Epithelial cell of esophagus (primary cell): ENCODE measurements at regions not wholly inside any gene's neighbourhood (a gene's known extent, or its start where the extent isn't known, plus 50 kb on each side); places are given as distances from the start of the nearest gene placed in this dataset.

ENCODE experiments used
- DNase-seq: peaks from one replicate; pipeline ENCODE4 v3.0.0; 2010; ENCODE audit warnings: low read depth
- H3K4me3 ChIP-seq: 2 replicates; pipeline ENCODE4 v1.5.1; 2011; ENCODE audit warnings: mild to moderate bottlenecking, low read length, control low read depth
- TF ChIP-seq, protein P1 (sequence below): IDR thresholded peaks from 2 replicates; pipeline ENCODE4 v1.5.1; 2011; ENCODE audit warnings: low read depth, mild to moderate bottlenecking, low read length, control low read depth, inconsistent platforms; ENCODE audit not compliant: insufficient read depth; ENCODE audit errors: missing control alignments

DNA sequence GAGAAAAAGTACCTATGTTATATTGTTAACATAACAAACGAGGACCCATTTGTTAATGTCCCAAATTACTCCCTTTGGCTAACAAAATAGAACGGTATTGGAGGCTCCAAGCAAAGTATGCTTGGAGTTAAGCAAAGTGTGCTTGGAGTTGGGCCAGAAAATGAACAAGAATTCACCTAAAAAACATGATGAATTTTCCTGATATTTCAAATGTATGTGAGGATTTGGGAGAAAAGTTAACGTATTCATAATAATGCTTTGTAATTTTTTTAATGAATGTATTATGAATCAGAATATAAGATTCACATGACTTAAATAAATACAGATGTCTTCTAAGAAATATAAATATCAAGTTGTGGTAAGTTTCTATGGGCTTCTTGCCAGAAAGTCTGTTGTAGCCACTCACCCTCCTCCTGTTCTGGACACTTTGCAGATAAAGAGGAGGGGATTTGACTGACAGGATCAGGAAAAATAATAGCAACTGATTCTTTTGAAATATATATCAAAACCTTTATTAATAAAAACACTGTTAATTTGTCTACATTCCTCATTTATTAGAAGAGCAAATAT is 423.7 kb upstream of the MMADHC start:
- no peak overlapping the region for H3K4me3 ChIP-seq
- DNase-seq = no peak
- TF ChIP-seq, protein P1, sequence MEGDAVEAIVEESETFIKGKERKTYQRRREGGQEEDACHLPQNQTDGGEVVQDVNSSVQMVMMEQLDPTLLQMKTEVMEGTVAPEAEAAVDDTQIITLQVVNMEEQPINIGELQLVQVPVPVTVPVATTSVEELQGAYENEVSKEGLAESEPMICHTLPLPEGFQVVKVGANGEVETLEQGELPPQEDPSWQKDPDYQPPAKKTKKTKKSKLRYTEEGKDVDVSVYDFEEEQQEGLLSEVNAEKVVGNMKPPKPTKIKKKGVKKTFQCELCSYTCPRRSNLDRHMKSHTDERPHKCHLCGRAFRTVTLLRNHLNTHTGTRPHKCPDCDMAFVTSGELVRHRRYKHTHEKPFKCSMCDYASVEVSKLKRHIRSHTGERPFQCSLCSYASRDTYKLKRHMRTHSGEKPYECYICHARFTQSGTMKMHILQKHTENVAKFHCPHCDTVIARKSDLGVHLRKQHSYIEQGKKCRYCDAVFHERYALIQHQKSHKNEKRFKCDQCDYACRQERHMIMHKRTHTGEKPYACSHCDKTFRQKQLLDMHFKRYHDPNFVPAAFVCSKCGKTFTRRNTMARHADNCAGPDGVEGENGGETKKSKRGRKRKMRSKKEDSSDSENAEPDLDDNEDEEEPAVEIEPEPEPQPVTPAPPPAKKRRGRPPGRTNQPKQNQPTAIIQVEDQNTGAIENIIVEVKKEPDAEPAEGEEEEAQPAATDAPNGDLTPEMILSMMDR = no peak

DNA sequence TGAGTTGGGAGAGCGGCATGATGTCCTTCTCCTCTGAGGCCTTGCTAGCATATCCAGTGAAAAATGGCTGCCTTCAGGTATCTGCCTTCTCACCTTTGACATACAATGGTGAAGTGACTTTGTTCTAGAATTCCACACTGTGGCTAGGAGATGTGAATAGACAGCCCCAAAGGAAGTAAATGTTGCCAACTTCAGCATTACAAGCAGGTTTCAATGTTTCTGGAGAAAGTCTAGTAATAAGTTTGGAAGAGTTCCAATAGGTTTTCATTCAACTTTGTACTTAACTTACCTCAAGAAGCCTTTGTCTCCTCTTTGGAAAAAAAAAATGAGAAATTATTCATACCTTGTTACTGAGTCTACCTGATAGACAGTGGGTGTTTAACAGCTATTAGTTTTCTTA is 421.3 kb upstream of the MMADHC start:
- TF ChIP-seq, protein P1 = no peak
- no peak overlapping the region for H3K4me3 ChIP-seq
- DNase-seq = peak; percentile 41

GRCh38 chr2:150007815-150008430 is 420.3 kb upstream of the MMADHC start:
- no peak overlapping the region for H3K4me3 ChIP-seq
- TF ChIP-seq, protein P1 = no peak
- peak; percentile 53 for DNase-seq

GRCh38 chr2:150006591-150006990 is 419.0 kb upstream of the MMADHC start:
- no peak for DNase-seq
- H3K4me3 ChIP-seq = no peak overlapping the region
- TF ChIP-seq, protein P1 = no peak

DNA sequence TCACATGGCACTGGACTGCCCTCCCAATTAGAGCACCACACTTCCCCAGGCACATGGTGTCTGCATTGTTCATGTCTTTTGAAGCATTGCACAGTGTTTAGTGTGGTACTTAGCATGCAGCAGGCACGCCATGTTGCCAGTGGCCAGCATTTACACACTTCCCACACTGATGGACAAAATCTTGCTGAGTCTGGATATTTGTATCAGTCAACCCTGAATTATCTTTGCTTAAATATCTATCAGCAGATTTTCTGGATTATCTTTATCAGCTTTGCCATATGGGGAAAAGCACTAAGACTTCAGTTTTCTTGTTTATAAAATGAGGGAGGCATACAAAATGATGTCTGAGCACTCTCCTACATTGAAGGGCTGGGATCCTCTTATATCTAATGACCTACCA is 416.0 kb upstream of the MMADHC start:
- no peak for DNase-seq
- H3K4me3 ChIP-seq = no peak overlapping the region
- TF ChIP-seq, protein P1 = no peak

- TF ChIP-seq, protein P1 = no peak
- no peak for DNase-seq
- no peak overlapping the region for H3K4me3 ChIP-seq
Measured at GRCh38 chr2:150001788-150002187, 414.2 kb upstream of the MMADHC start.

DNA sequence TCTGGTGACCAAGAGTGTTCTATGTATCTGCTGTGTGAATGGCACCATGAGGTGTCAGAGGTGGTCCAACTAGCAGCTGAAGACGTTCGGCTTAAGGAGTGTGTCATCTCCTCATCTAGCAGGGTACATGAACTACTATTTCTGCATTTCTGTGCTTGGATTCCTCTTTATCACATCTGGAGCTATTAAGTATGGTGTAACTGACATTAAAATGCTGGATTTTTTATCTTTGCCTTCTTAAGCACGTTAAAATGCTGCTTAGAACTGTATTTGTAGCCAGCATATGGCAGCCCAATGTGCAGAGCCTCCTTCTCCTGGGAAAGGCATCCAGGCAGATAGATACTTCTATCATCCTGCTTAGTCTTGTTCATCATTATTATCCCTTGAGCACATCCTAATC is 409.3 kb upstream of the MMADHC start:
- no peak overlapping the region for H3K4me3 ChIP-seq
- TF ChIP-seq, protein P1 = no peak
- no peak for DNase-seq
